HG02852 (cell line): ENCODE measurements at regions not wholly inside any gene's neighbourhood (a gene's known extent, or its start where the extent isn't known, plus 50 kb on each side); places are given as distances from the start of the nearest gene placed in this dataset.
"Not testable (repeated sequence)": the region's sequence is repeated elsewhere in the genome, so short reads cannot be mapped to it uniquely, and the experiment has no call there.

ENCODE experiments used
- ATAC-seq: cut with Tn5 transposase; IDR thresholded peaks from one replicate; pipeline ENCODE4 v1.9.1; 2021; ENCODE audit warnings: mild to moderate bottlenecking, moderate library complexity; ENCODE audit not compliant: unreplicated experiment

DNA sequence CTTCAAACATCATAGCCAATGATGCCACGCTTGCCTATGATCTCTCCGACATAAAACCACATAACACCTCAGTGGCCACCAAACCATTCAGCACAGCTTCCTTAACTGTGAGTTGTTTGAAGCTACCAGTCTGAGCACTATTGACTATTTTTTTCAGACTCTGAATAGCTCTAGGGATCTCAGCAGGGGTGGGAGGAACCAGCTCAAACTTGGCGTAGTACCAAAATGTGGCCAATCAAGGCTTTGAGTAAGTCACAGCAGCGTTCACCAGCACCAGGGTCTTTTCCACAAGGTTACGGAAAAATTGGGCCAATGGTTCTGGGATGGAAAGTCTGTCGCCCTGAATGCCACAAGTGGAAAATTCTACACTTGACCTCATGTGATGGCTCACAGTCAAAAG lies 70.6 kb downstream of the SMPDL3A start:
- ATAC-seq: no peak

- no peak for ATAC-seq
Observed at GRCh38 chr6:122861594-122861993, 72.5 kb downstream of the SMPDL3A start.

DNA sequence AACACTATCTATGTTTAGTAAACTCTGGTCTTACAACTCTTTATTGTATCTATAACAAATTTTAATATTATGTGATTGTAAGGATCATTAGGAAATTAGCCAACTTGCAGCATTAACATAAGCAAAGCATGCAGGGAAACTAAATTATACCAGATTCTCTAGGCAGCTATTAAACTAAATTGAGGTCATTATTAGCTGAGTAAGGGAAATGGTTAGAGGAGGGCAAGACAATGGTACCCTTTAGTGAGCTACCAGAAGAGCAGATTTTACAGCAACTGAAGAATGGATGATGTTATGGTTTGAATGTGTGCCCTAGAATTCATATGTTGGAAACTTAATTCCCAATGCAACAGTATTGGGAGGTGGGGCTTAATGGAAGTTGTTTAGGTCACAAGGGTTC lies 79.1 kb downstream of the SMPDL3A start:
- no peak for ATAC-seq

GRCh38 chr6:122869437-122870024 lies 80.5 kb downstream of the SMPDL3A start:
- peak; percentile 88 for ATAC-seq

DNA sequence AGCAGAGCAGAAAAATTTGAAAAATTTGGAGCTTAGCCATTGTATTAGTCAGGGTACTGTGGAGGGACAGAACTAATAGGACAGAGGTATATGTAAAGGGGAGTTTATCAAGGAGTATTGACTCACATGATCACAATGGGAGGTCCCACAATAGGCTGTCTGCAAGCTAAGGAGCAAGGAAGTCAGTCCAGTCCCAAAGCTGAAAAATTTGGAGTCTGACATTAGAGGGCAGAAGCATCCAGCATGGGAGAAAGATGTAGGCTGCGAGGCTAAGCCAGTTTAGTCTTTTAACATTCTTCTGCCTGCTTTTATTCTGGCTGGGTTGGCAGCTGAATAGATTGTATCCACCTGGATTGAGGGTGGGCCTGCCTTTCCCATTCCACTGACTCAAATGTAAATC lies 82.0 kb downstream of the SMPDL3A start:
- no peak for ATAC-seq

DNA sequence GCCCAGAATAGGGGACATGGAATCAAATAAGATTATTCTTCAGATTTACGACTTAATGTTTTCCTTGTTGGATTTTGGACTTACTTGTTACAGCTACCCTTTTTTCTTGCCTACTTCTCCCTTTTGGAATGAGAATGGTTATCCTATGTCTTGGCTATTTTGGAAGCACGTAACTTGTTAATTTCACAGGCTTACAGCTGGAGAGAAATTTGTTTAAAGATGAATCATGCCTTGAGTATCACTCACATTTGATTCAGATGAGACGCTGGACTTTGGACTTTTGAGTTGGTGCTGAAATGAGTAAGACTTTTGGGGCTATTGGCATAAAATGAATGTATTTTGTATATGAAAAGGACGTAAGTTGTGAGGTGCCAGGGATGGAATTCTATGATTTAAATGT lies 83.3 kb downstream of the SMPDL3A start:
- ATAC-seq: no peak

- ATAC-seq: no peak
Observed at GRCh38 chr6:122877302-122877701, 88.2 kb downstream of the SMPDL3A start.

GRCh38 chr6:122878796-122879195 lies 89.7 kb downstream of the SMPDL3A start:
- no peak for ATAC-seq

GRCh38 chr6:122886481-122886880 lies 97.4 kb downstream of the SMPDL3A start:
- ATAC-seq: no peak

GRCh38 chr6:122887941-122888340 lies 98.9 kb downstream of the SMPDL3A start:
- ATAC-seq: no peak

- ATAC-seq: not testable (repeated sequence)
Observed at GRCh38 chr6:122888680-122889079, 99.6 kb downstream of the SMPDL3A start.

DNA sequence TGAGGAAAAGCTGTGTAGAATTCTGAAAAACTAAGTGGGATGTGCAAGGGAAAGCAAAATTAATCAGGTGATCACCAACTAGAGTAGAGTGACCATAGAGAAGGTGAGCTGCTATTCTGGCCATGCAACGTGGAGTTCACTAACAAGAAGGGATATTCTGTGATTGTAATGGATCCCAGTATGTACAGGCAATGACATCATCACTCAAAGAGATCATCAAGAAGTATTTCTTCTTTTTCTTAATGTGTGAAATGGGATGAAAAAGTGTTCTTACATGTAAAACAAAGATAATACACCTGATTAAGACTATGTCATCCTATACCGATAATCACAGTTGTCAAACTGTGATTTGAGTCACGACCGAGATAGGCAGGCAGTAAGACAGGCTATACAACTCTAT lies 101.2 kb downstream of the SMPDL3A start:
- no peak for ATAC-seq

DNA sequence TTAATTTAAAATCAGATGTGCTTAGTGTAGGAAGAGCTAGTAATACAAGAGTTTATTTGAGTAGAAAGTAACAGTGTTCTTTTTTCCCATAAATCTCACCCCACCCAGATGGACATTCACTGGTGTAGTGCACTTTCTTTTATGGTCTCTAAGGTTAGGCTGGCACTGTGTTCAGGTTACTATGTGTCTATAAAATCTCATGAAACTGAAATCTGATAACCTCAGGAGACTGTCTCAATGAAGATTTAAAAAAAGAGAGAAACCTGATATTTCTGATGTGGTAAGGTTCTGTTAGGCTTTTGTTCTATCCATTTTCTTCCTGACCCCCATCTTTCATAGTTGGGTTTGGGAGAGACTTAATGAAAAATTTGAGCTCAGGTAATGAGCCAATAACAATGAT lies 101.2 kb upstream of the CLVS2 start:
- ATAC-seq: no peak

DNA sequence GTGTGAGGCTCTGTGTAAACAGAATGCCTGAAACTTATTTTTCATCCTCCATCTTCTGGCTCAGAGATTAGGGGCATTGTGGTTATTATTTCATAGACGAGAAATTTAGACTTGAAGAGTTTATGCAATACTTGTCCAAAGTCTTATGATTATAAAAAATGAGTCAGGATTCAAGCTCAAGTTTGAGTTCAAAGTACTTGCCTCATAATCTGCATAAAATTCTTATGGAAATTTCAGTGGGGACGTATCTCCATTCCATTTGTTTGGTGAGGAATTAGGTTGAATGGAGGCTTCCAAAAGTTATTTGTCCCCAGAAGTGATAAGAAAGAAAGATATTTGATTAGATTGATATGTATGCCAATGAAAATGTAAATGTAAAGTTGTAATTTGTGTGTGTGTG lies 93.7 kb upstream of the CLVS2 start:
- ATAC-seq: no peak

GRCh38 chr6:122903266-122903915 lies 92.6 kb upstream of the CLVS2 start:
- ATAC-seq: no peak

- ATAC-seq: no peak
Observed at GRCh38 chr6:122904166-122904565, 91.9 kb upstream of the CLVS2 start.

DNA sequence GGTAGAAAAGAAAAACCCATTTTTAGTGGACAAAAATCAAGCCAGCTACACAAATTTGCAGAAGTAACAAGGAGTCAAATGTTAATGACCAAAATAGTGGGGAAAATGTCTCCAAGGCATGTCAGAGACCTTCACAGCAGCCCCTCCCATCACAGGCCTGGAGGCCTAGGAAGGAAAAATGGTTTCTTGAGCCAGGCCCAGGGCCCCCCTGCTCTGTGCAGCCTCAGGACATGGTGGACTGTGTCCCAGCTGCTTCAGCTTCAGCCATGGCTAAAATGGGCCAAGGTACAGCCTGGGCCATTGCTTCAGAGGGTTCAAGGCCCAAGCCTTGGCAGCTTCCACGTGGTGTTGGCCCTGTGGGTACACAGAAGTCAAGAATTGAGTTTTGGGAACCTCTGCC lies 82.5 kb upstream of the CLVS2 start:
- ATAC-seq: no peak

DNA sequence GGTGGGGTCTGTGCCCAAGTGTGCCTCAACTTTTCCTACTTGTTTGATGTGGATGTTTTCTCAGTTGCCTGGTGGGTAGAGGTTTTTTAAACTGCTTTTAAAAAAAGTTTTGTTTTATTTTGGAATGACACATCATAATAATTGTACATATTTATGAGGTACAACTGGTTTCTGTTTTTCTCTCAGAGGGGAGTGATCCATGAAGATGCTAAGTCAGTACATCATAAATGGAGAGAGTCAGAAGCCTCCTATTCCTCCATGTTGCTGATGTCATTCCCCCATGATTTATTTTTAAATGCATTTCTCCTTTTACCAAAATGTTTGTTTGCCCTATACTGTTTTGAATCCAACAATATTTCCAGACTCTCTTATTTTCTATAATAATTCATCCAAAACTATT lies 77.3 kb upstream of the CLVS2 start:
- no peak for ATAC-seq

GRCh38 chr6:122930252-122931180 lies 65.5 kb upstream of the CLVS2 start:
- ATAC-seq: peak; percentile 88

- no peak for ATAC-seq
Observed at GRCh38 chr6:122931916-122932315, 64.1 kb upstream of the CLVS2 start.

DNA sequence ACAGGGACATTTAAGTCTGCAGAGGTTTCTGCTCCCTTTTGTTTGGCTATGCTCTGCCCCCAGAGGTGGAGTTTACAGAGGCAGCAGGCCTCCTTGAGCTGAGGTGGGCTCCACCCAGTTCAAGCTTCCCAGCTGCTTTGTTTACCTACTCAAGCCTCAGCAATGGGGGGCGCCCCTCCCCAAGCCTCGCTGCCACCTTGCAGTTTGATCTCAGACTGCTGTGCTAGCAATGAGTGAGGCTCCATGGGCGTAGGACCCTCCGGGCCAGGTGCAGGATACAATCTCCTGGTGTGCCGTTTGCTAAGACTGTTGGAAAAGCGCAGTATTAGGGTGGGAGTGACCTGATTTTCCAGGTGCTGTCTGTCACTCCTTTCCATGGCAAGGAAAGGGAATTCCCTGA lies 51.1 kb upstream of the CLVS2 start:
- not testable (repeated sequence) for ATAC-seq
